Fibroblast of lung (primary cell): ENCODE measurements at regions not wholly inside any gene's neighbourhood (a gene's known extent, or its start where the extent isn't known, plus 50 kb on each side); places are given as distances from the start of the nearest gene placed in this dataset.

ENCODE experiments used
- DNase-seq, 2 donors: peaks; one replicate each; pipeline versions ENCODE4 v3.0.0 to v3.0.0-alpha.2; 2010; ENCODE audit warnings: low read depth in 2 of 2
- H2AFZ ChIP-seq: 2 replicates; pipeline ENCODE4 v1.5.1; 2012; ENCODE audit warnings: low read length, control low read depth, inconsistent platforms
- H3K27ac ChIP-seq: 2 replicates; pipeline ENCODE4 v1.5.1; 2011; ENCODE audit warnings: low read length, control low read depth; ENCODE audit not compliant: insufficient read depth
- H3K27me3 ChIP-seq: 2 replicates; pipeline ENCODE4 v1.5.1; 2011; ENCODE audit warnings: mild to moderate bottlenecking, low read length; ENCODE audit not compliant: control insufficient read depth, insufficient read depth
- H3K36me3 ChIP-seq: 2 replicates; pipeline ENCODE4 v1.5.1; 2011; ENCODE audit warnings: low read length; ENCODE audit not compliant: control insufficient read depth, insufficient read depth
- H3K4me1 ChIP-seq: 2 replicates; pipeline ENCODE4 v1.5.1; 2011; ENCODE audit warnings: low read length; ENCODE audit not compliant: control insufficient read depth, insufficient read depth; ENCODE audit errors: extremely low read depth
- H3K4me2 ChIP-seq: 2 replicates; pipeline ENCODE4 v1.5.1; 2011; ENCODE audit warnings: low read length, control low read depth; ENCODE audit not compliant: insufficient read depth; ENCODE audit errors: extremely low read depth
- H3K4me3 ChIP-seq, 4 experiments: fragments of 200-600 bp in 1 of 4; sonication (generic) in 1 of 4; replicated peaks in 1 of 4; 2 replicates each; pipeline ENCODE4 v1.5.1; 2011 to 2016; ENCODE audit warnings: low read length in 4 of 4, low read depth in 3 of 4, mild to moderate bottlenecking in 3 of 4, control low read depth in 2 of 4, inconsistent platforms in 1 of 4, mixed read lengths in 1 of 4; ENCODE audit not compliant: insufficient read depth in 1 of 4; ENCODE audit errors: control extremely low read depth in 1 of 4
- H3K79me2 ChIP-seq: 2 replicates; pipeline ENCODE4 v1.5.1; 2012; ENCODE audit warnings: mild to moderate bottlenecking, low read length, inconsistent platforms; ENCODE audit not compliant: control insufficient read depth, insufficient read depth
- H3K9ac ChIP-seq: 2 replicates; pipeline ENCODE4 v1.5.1; 2011; ENCODE audit warnings: mild to moderate bottlenecking, low read length, control low read depth; ENCODE audit not compliant: insufficient read depth
- H3K9me3 ChIP-seq: 2 replicates; pipeline ENCODE4 v1.5.1; 2012; ENCODE audit warnings: low read depth, low read length; ENCODE audit not compliant: control insufficient read depth, insufficient read depth
- H4K20me1 ChIP-seq: 2 replicates; pipeline ENCODE4 v1.5.1; 2011; ENCODE audit warnings: low read length; ENCODE audit not compliant: control insufficient read depth, insufficient read depth; ENCODE audit errors: extremely low read depth
- CTCF ChIP-seq, 2 donors: IDR thresholded peaks in 1 of 2; conservative IDR thresholded peaks in 1 of 2; 1 replicate in 1 of 2; 2 replicates in 1 of 2; pipeline ENCODE4 v1.5.1; 2011 to 2012; ENCODE audit warnings: low read length in 2 of 2, control low read depth in 1 of 2, inconsistent platforms in 1 of 2, low read depth in 1 of 2, mild to moderate bottlenecking in 1 of 2
- EZH2 ChIP-seq: IDR thresholded peaks from 2 replicates; pipeline ENCODE4 v1.5.1; 2012; ENCODE audit warnings: low read length, control low read depth, mild to moderate bottlenecking; ENCODE audit errors: missing control alignments

- H3K9ac ChIP-seq, result no peak overlapping the region
- no peaks in the 10 kb centered on the region for H4K20me1 ChIP-seq
- H3K27ac ChIP-seq, result no peak overlapping the region
- no peak for DNase-seq
- TF ChIP-seq EZH2 (no peak), CTCF (conservative IDR thresholded peaks at IDR 0.05 in 1 of 2, IDR thresholded peaks at IDR 0.05 in 1 of 2; ENCODE audit: low read depth in 1 of 2, low read length in 2 of 2) (no peak)
- no peaks in the 10 kb centered on the region for H3K79me2 ChIP-seq
- no peak overlapping the region for H3K4me3 ChIP-seq
- no peaks in the 10 kb centered on the region for H3K9me3 ChIP-seq
- H3K4me1 ChIP-seq, result no peaks in the 10 kb centered on the region
- no peaks in the 10 kb centered on the region for H3K36me3 ChIP-seq
- H3K4me2 ChIP-seq, result no peak overlapping the region
- no peak overlapping the region for H2AFZ ChIP-seq
- no peaks in the 10 kb centered on the region for H3K27me3 ChIP-seq
Measured at GRCh38 chr1:30533796-30534550, 189.4 kb downstream of the MATN1 start.

GRCh38 chr1:30533141-30533540, 190.2 kb downstream of the MATN1 start:
- H4K20me1 ChIP-seq, result no peaks in the 10 kb centered on the region
- no peaks in the 10 kb centered on the region for H3K9me3 ChIP-seq
- no peaks in the 10 kb centered on the region for H3K79me2 ChIP-seq
- no peak overlapping the region for H2AFZ ChIP-seq
- H3K27me3 ChIP-seq, result no peaks in the 10 kb centered on the region
- no peak for TF ChIP-seq EZH2
- TF ChIP-seq CTCF (conservative IDR thresholded peaks at IDR 0.05 in 1 of 2, IDR thresholded peaks at IDR 0.05 in 1 of 2; ENCODE audit: low read depth in 1 of 2, low read length in 2 of 2), result no peak
- H3K4me1 ChIP-seq, result no peaks in the 10 kb centered on the region
- H3K27ac ChIP-seq, result no peak overlapping the region
- DNase-seq, result no peak
- H3K9ac ChIP-seq, result no peak overlapping the region
- no peak overlapping the region for H3K4me2 ChIP-seq
- H3K4me3 ChIP-seq, result no peak overlapping the region
- no peaks in the 10 kb centered on the region for H3K36me3 ChIP-seq

- H3K4me2 ChIP-seq, result no peak overlapping the region
- H2AFZ ChIP-seq, result no peak overlapping the region
- H4K20me1 ChIP-seq, result no peaks in the 10 kb centered on the region
- no peak for DNase-seq
- no peaks in the 10 kb centered on the region for H3K4me1 ChIP-seq
- no peaks in the 10 kb centered on the region for H3K27me3 ChIP-seq
- TF ChIP-seq EZH2, result no peak
- TF ChIP-seq CTCF (conservative IDR thresholded peaks at IDR 0.05 in 1 of 2, IDR thresholded peaks at IDR 0.05 in 1 of 2; ENCODE audit: low read depth in 1 of 2, low read length in 2 of 2), result no peak
- no peaks in the 10 kb centered on the region for H3K36me3 ChIP-seq
- H3K79me2 ChIP-seq, result no peaks in the 10 kb centered on the region
- no peak overlapping the region for H3K4me3 ChIP-seq
- no peak overlapping the region for H3K9ac ChIP-seq
- H3K27ac ChIP-seq, result no peak overlapping the region
- no peaks in the 10 kb centered on the region for H3K9me3 ChIP-seq
Measured at GRCh38 chr1:30532621-30533020, 190.8 kb downstream of the MATN1 start.
